BJ (cell line): ENCODE measurements at regions not wholly inside any gene's neighbourhood (a gene's known extent, or its start where the extent isn't known, plus 50 kb on each side); places are given as distances from the start of the nearest gene placed in this dataset.

ENCODE experiments used
- CTCF ChIA-PET: fragments of 350-600 bp; formaldehyde crosslinking; extraction: SDS; loops from one replicate; lab custom pipeline; 2021; ENCODE audit warnings: antibody characterized with exemption, inconsistent platforms; lab: Yijun Ruan, JAX
- POLR2A ChIA-PET: fragments of 300-600 bp; sonication (Branson Sonifier 250); formaldehyde crosslinking; extraction: SDS; loops from one replicate; lab custom pipeline; 2021; ENCODE audit warnings: antibody characterized with exemption; lab: Charles Lee
- DNase-seq: peaks from one replicate; pipeline ENCODE4 v3.0.0-alpha.2; 2011; ENCODE audit warnings: low read depth
- H3K27me3 ChIP-seq: 2 replicates; pipeline ENCODE4 v1.6.0; 2011; ENCODE audit warnings: low read length; ENCODE audit not compliant: control insufficient read depth, insufficient read depth
- H3K36me3 ChIP-seq: 2 replicates; pipeline ENCODE4 v1.5.1; 2011; ENCODE audit warnings: low read length; ENCODE audit not compliant: control insufficient read depth, insufficient read depth
- H3K4me3 ChIP-seq: 2 replicates; pipeline ENCODE4 v1.5.1; 2011; ENCODE audit warnings: low read depth, mild to moderate bottlenecking, control low read depth, low read length
- TF ChIP-seq, protein P1 (sequence below): IDR thresholded peaks from 2 replicates; pipeline ENCODE4 v1.5.1; 2011; ENCODE audit warnings: low read depth, mild to moderate bottlenecking, control low read depth, inconsistent platforms, low read length, moderate library complexity; ENCODE audit not compliant: insufficient read depth

DNA sequence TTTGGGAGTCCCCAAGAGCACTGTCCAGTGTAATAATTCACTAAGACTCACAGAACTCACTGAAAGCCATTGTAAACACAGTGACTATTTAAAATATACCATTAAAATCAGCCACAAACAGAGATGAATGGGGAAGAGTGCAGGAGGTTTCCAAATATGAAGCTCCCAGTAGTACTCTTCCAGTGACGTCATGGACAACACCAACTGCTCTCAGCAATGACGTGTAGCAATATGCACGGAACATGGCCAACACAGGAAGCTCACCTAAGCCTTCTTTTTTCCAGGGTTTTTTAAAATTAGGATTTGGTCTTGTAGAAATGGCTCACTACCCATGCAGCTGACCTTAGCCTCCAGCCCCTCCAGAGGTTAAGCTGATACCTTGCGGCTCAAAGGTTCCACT, 1224.1 kb upstream of the CADM2 start:
- Histone ChIP-seq H3K36me3 (no peaks in the 10 kb centered on the region), H3K27me3 (no peaks in the 10 kb centered on the region), H3K4me3 (no peak overlapping the region)
- TF ChIP-seq, protein P1, sequence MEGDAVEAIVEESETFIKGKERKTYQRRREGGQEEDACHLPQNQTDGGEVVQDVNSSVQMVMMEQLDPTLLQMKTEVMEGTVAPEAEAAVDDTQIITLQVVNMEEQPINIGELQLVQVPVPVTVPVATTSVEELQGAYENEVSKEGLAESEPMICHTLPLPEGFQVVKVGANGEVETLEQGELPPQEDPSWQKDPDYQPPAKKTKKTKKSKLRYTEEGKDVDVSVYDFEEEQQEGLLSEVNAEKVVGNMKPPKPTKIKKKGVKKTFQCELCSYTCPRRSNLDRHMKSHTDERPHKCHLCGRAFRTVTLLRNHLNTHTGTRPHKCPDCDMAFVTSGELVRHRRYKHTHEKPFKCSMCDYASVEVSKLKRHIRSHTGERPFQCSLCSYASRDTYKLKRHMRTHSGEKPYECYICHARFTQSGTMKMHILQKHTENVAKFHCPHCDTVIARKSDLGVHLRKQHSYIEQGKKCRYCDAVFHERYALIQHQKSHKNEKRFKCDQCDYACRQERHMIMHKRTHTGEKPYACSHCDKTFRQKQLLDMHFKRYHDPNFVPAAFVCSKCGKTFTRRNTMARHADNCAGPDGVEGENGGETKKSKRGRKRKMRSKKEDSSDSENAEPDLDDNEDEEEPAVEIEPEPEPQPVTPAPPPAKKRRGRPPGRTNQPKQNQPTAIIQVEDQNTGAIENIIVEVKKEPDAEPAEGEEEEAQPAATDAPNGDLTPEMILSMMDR = no peak
- CTCF ChIA-PET = no interaction called here
- POLR2A ChIA-PET = no interaction called here
- DNase-seq = no peak

DNA sequence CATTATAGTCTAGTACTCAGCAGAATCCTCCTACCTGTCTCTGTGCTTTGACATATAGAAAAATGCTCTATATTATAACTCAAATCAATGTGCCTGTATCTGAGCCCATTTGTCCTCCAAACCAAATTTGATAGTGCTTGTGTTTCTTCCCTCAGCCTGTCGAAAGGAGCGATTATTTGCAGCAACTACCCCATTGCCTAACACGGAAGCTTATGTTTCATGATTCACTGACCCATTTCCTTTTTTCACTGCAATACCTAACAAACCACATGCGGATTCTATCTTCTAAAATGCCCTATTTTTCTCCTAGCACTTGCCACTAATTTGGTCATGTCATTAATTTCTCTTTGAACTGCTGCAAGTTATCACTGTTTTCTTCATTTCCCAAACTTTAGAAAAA, 1220.6 kb upstream of the CADM2 start:
- Histone ChIP-seq H3K27me3 (no peaks in the 10 kb centered on the region), H3K36me3 (no peaks in the 10 kb centered on the region), H3K4me3 (no peak overlapping the region)
- TF ChIP-seq, protein P1 = no peak
- no peak for DNase-seq
- ChIA-PET CTCF (no interaction called here), POLR2A (no interaction called here)

DNA sequence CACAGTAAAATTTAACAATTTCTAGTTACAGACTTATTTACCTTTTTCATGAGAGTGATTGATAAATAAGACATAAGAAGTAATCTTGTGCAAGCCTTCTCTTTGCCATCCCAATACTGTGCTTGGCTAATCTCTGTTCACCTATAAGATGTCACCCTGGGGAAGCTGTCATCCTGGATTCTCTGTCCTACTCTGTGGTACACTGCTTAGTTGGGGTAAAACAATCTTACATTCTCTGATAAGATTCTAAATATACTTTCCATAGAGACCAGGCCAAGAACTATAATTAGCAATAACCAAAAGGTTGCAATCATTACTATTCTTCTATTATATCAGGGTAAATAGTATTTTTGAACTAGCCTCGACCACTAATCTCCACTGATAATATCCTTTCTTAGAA, 1218.3 kb upstream of the CADM2 start:
- ChIA-PET CTCF (no interaction called here), POLR2A (no interaction called here)
- Histone ChIP-seq H3K4me3 (no peak overlapping the region), H3K27me3 (no peaks in the 10 kb centered on the region), H3K36me3 (no peaks in the 10 kb centered on the region)
- TF ChIP-seq, protein P1 = no peak
- no peak for DNase-seq

DNA sequence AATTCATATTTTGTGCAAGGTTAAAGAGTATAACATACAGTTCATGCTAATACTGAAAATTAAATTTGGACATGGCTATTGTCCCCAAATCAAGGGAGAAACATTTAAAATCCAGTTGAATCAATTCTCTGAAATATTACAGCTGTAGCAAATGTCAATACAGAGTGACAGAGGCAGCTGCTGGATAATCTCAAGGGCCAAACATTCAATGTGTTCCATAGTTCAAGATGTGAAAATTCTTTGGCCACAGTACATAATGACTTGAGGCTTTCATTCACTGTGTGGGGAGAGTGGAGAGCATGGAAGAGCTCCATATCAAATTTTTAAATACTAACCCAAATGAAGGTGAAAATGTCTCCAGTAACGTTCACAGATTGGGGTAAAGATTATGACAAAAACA, 1192.8 kb upstream of the CADM2 start:
- TF ChIP-seq, protein P1 = no peak
- no peaks in the 10 kb centered on the region for H3K27me3 ChIP-seq
- no peak for DNase-seq
- ChIA-PET POLR2A (no interaction called here), CTCF (interaction anchor here (0.5 kb wide), 1 partner anchor 32 kb away, joined by 3 read pairs; no protein-coding TSS in a partner anchor)
- H3K36me3 ChIP-seq = no peaks in the 10 kb centered on the region
- H3K4me3 ChIP-seq = no peak overlapping the region

DNA sequence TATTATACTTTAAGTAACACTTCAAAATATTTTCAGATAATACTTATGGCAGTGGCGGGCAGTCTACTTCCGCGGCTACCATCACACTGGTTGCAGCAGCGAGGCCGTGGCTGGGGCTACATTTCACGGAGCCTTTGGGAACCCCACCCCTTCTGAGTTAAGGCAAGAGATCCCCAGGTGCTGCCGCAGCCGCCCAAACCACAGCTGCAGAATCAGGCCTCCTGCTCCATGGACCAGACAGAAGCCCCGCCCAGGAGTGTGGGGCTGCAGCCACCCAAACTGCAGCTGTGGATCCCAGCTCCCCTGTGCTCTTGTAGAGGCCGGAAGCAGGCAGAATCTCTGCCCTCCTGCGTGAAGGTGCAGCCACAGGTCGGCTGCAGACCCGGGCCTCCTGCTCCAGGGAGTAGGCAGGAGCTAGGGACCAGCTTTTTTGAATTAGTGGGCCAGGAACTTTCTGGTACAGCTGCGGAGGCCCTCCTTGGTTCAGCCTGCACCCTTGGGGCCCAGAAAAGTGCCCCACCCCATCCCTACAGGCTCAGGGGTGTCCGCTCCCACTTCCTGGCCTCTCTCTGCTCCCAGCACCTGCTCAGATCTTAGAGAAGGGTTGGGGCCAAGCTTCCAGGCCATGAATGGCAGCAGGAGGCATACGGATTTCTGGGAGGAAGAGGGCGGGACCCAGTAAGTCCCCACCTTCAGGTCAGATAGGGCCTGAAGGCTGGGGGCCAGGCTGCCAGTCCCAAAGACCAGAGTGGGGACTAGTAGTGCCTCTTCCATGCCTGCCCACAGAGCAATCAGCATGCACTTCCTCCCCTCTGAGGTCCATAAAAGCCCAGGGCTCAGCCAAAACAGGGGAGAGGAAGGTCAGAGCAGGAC, 1188.8 kb upstream of the CADM2 start:
- CTCF ChIA-PET = no interaction called here
- H3K4me3 ChIP-seq = no peak overlapping the region
- H3K27me3 ChIP-seq = no peaks in the 10 kb centered on the region
- TF ChIP-seq, protein P1 = no peak
- no peaks in the 10 kb centered on the region for H3K36me3 ChIP-seq
- POLR2A ChIA-PET = no interaction called here
- no peak for DNase-seq
